Retinal pigment epithelial cell (primary cell): ENCODE measurements at regions not wholly inside any gene's neighbourhood (a gene's known extent, or its start where the extent isn't known, plus 50 kb on each side); places are given as distances from the start of the nearest gene placed in this dataset.
A peak's percentile ranks its signal among the peaks of the same experiment; 100 is the strongest.

ENCODE experiments used
- DNase-seq: peaks from one replicate; pipeline ENCODE4 v3.0.0-alpha.2; 2010; ENCODE audit warnings: low read depth
- H3K4me3 ChIP-seq: 2 replicates; pipeline ENCODE4 v1.5.1; 2011; ENCODE audit warnings: mild to moderate bottlenecking, low read length, control low read depth, moderate library complexity
- CTCF ChIP-seq: conservative IDR thresholded peaks from 2 replicates; pipeline ENCODE4 v1.5.1; 2011; ENCODE audit warnings: low read depth, low read length, control low read depth, inconsistent platforms

GRCh38 chr21:16169102-16169511 lies 439.3 kb downstream of the USP25 start:
- peak; percentile 73 for DNase-seq
- no peak overlapping the region for H3K4me3 ChIP-seq
- no peak for TF ChIP-seq CTCF

GRCh38 chr21:16169779-16170178 lies 440.0 kb downstream of the USP25 start:
- no peak for TF ChIP-seq CTCF
- no peak overlapping the region for H3K4me3 ChIP-seq
- DNase-seq, result no peak

- no peak overlapping the region for H3K4me3 ChIP-seq
- TF ChIP-seq CTCF, result no peak
- no peak for DNase-seq
Observed at GRCh38 chr21:16176570-16176969, 446.8 kb downstream of the USP25 start.

- H3K4me3 ChIP-seq, result no peak overlapping the region
- DNase-seq, result no peak
- TF ChIP-seq CTCF, result no peak
Observed at GRCh38 chr21:16177532-16177931, 447.8 kb downstream of the USP25 start.

- no peak overlapping the region for H3K4me3 ChIP-seq
- no peak for TF ChIP-seq CTCF
- DNase-seq, result no peak
Observed at GRCh38 chr21:16179773-16180172, 450.0 kb downstream of the USP25 start.

- DNase-seq, result no peak
- no peak overlapping the region for H3K4me3 ChIP-seq
- no peak for TF ChIP-seq CTCF
Observed at GRCh38 chr21:16180614-16181013, 450.8 kb downstream of the USP25 start.

GRCh38 chr21:16181018-16181417 lies 451.2 kb downstream of the USP25 start:
- DNase-seq, result no peak
- TF ChIP-seq CTCF, result no peak
- no peak overlapping the region for H3K4me3 ChIP-seq
